GM12878 (cell line): ENCODE measurements at regions not wholly inside any gene's neighbourhood (a gene's known extent, or its start where the extent isn't known, plus 50 kb on each side); places are given as distances from the start of the nearest gene placed in this dataset.

Source experiments
- ATAC-seq: fragments of 200-7000 bp; cut with Tn5 transposase; 3 replicates; pipeline ENCODE4 v1.9.1; 2020; ENCODE audit warnings: mild to moderate bottlenecking, moderate library complexity
- BruUV-seq: library from RNA; stranded (reverse); fragments of 400-500 nt; replicated peaks from 2 replicates; lab custom pipeline; 2021; lab: Mats Ljungman, UMichigan
- CTCF ChIA-PET: fragments of 300-600 bp; sonication (Branson Sonifier 250); formaldehyde crosslinking; extraction: SDS; loops from one replicate; lab custom pipeline; 2021; ENCODE audit warnings: inconsistent platforms; lab: Yijun Ruan, JAX
- POLR2A ChIA-PET: fragments of 350-600 bp; formaldehyde crosslinking; extraction: SDS; loops from one replicate; lab custom pipeline; 2021; ENCODE audit warnings: inconsistent platforms; lab: Charles Lee
- RAD21 ChIA-PET: fragments of 300-600 bp; sonication (Branson Sonifier 250); formaldehyde crosslinking; loops from one replicate; lab custom pipeline; 2023; ENCODE audit warnings: antibody characterized with exemption; ENCODE audit not compliant: unreplicated experiment; lab: Charles Lee
- SMC1A ChIA-PET: fragments of 300-600 bp; sonication (Branson Sonifier 250); formaldehyde crosslinking; loops from one replicate; lab custom pipeline; 2023; ENCODE audit not compliant: unreplicated experiment, uncharacterized antibody; lab: Charles Lee
- DNase-seq: peaks from one replicate; pipeline ENCODE4 v3.0.0-alpha.2; 2011; ENCODE audit warnings: low read depth, low spot score
- FAIRE-seq: peaks from 3 replicates; lab custom pipeline; 2011; peaks lifted over from hg19 to GRCh38; lab: Jason Lieb, UNC
- H2AFZ ChIP-seq: 2 replicates; pipeline ENCODE4 v1.6.0; 2011; ENCODE audit warnings: low read depth, low read length, control low read depth; ENCODE audit not compliant: control insufficient read depth
- H3K27ac ChIP-seq: 2 replicates; pipeline ENCODE4 v1.5.1; 2011; ENCODE audit warnings: control low read depth; ENCODE audit not compliant: control insufficient read depth, insufficient read depth
- H3K27me3 ChIP-seq, 2 experiments: replicated peaks in 1 of 2; 2 replicates each; pipeline versions ENCODE4 v1.6.0 to v1.6.1; 2011; ENCODE audit warnings: low read length in 1 of 2; ENCODE audit not compliant: control insufficient read depth in 2 of 2, insufficient read depth in 2 of 2
- H3K36me3 ChIP-seq, 2 experiments: 2 replicates each; pipeline ENCODE4 v1.5.1; 2011; ENCODE audit warnings: low read length in 1 of 2; ENCODE audit not compliant: control insufficient read depth in 2 of 2, insufficient read depth in 2 of 2
- H3K4me1 ChIP-seq: 2 replicates; pipeline ENCODE4 v1.6.1; 2011; ENCODE audit warnings: mild to moderate bottlenecking, low read length, moderate library complexity, mixed read lengths; ENCODE audit not compliant: control insufficient read depth, insufficient read depth
- H3K4me2 ChIP-seq: 2 replicates; pipeline ENCODE4 v1.6.0; 2011; ENCODE audit warnings: control low read depth; ENCODE audit not compliant: control insufficient read depth, insufficient read depth
- H3K4me3 ChIP-seq: fragments of 200-600 bp; sonication (generic); 2 replicates; pipeline ENCODE4 v1.5.1; 2016
- H3K79me2 ChIP-seq: 2 replicates; pipeline ENCODE4 v1.6.0; 2011; ENCODE audit warnings: low read length; ENCODE audit not compliant: control insufficient read depth, insufficient read depth
- H3K9ac ChIP-seq: 2 replicates; pipeline ENCODE4 v1.8.0; 2011; ENCODE audit warnings: low read length, control low read depth, mixed read lengths; ENCODE audit not compliant: control insufficient read depth, insufficient read depth
- H3K9me3 ChIP-seq: replicated peaks from 3 replicates; pipeline ENCODE4 v1.5.1; 2011; ENCODE audit warnings: mild to moderate bottlenecking, low read length; ENCODE audit not compliant: control insufficient read depth, insufficient read depth
- H4K20me1 ChIP-seq: 2 replicates; pipeline ENCODE4 v1.6.0; 2011; ENCODE audit not compliant: control insufficient read depth, insufficient read depth
- BACH1 ChIP-seq: fragments of 450-650 bp; IDR thresholded peaks from 2 replicates; pipeline ENCODE4 v1.6.1; 2017; ENCODE audit warnings: mild to moderate bottlenecking, borderline replicate concordance
- BRCA1 ChIP-seq: IDR thresholded peaks from 2 replicates; pipeline ENCODE4 v1.6.1; 2011; ENCODE audit warnings: low read depth, low read length, improper control_type of control experiment
- CREM ChIP-seq: IDR thresholded peaks from 2 replicates; pipeline ENCODE4 v1.6.1; 2014; ENCODE audit warnings: antibody characterized with exemption, low read depth
- DPF2 ChIP-seq: fragments of 450-650 bp; IDR thresholded peaks from 2 replicates; pipeline ENCODE4 v1.6.1; 2017; ENCODE audit warnings: mild to moderate bottlenecking
- HDAC2 ChIP-seq: fragments of 200-600 bp; sonication (generic); IDR thresholded peaks from 2 replicates; pipeline ENCODE4 v1.6.1; 2017
- KAT2A ChIP-seq: conservative IDR thresholded peaks from 2 replicates; pipeline ENCODE4 v1.6.1; 2011; ENCODE audit warnings: low read depth, low read length; ENCODE audit not compliant: control insufficient read depth
- KDM1A ChIP-seq: fragments of 200-600 bp; sonication (generic); IDR thresholded peaks from 2 replicates; pipeline ENCODE4 v1.6.1; 2016; ENCODE audit warnings: borderline replicate concordance
- MTA3 ChIP-seq: IDR thresholded peaks from 2 replicates; pipeline ENCODE4 v1.6.1; 2012; ENCODE audit warnings: low read length, inconsistent platforms, borderline replicate concordance
- MYB ChIP-seq: fragments of 150-350 bp; IDR thresholded peaks from 2 replicates; pipeline ENCODE4 v1.6.1; 2014; ENCODE audit warnings: mild to moderate bottlenecking, low read depth, low read length, borderline replicate concordance
- NBN ChIP-seq: fragments of 450-650 bp; IDR thresholded peaks from 2 replicates; pipeline ENCODE4 v1.6.1; 2016
- NR2C2 ChIP-seq: IDR thresholded peaks from 2 replicates; pipeline ENCODE4 v1.6.1; 2011; ENCODE audit warnings: borderline replicate concordance, low read depth; ENCODE audit not compliant: control insufficient read depth, insufficient read length
- PML ChIP-seq: IDR thresholded peaks from 2 replicates; pipeline ENCODE4 v1.6.1; 2012; ENCODE audit warnings: low read length, inconsistent platforms
- POU2F2 ChIP-seq: IDR thresholded peaks from 3 replicates; pipeline ENCODE4 v1.6.1; 2011; ENCODE audit warnings: low read depth, mild to moderate bottlenecking, low read length, borderline replicate concordance
- SMAD1 ChIP-seq: fragments of 450-650 bp; IDR thresholded peaks from 2 replicates; pipeline ENCODE4 v1.6.1; 2018; ENCODE audit warnings: mild to moderate bottlenecking, low read depth; ENCODE audit not compliant: partially characterized antibody
- TARDBP ChIP-seq: IDR thresholded peaks from 2 replicates; pipeline ENCODE4 v1.6.1; 2016; ENCODE audit warnings: borderline replicate concordance
- WRNIP1 ChIP-seq: IDR thresholded peaks from 2 replicates; pipeline ENCODE4 v1.6.1; 2011; ENCODE audit warnings: low read depth, low read length, improper control_type of control experiment, borderline replicate concordance
- ZNF622 ChIP-seq: fragments of 450-650 bp; IDR thresholded peaks from 2 replicates; pipeline ENCODE4 v1.6.1; 2017; ENCODE audit warnings: mild to moderate bottlenecking, inconsistent platforms
- WGBS: methylation state at CpG from one replicate; pipeline ENCODE4 v1.1.6; 2016; ENCODE audit warnings: low lambda C conversion rate; ENCODE audit not compliant: insufficient replicate concordance, insufficient coverage; ENCODE audit errors: missing lambda C conversion rate; 5-methylcytosine and 5-hydroxymethylcytosine counted together
- in situ Hi-C: fragments of 300-500 bp; cut with MboI; formaldehyde crosslinking; loops from 9 replicates; pipeline ENCODE4 v1.14.3; 2018; ENCODE audit warnings: mixed read lengths
- intact Hi-C: fragments of 100-400 bp; cut with micrococcal nuclease; formaldehyde crosslinking; loops from one replicate; pipeline ENCODE4 v1.14.2; 2022; ENCODE audit not compliant: unreplicated experiment
- TF ChIP-seq, protein P1 (sequence below): IDR thresholded peaks from 2 replicates; pipeline ENCODE4 v1.6.1; 2011; ENCODE audit warnings: borderline replicate concordance, low read depth, mild to moderate bottlenecking, moderate library complexity, low read length; ENCODE audit not compliant: insufficient read depth, poor library complexity, severe bottlenecking

DNA sequence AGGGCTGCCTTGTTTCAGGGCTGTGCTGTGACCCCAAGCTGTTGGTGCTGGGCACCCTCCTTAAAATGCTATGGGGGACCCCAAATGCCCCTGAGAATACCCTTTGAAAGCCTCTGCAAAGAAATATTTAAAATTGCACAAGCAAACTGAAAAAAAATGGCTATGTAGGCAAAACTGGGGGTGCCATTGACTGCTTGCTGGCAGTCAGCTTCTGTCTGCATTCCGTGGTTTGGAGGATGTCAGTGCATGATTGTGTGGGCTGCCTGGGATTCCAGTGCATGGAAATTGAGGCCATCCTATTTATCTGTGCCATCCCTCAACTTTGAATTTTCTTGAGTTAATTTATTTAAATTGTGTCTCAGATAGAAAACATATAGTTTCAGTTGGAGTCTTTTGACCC, 113.7 kb upstream of the RTL1 start:
- DNase-seq (no peak), ATAC-seq (no peak), FAIRE-seq (no peak)
- H3K4me3 ChIP-seq, result no peak overlapping the region
- H3K36me3 ChIP-seq, result no peaks in the 10 kb centered on the region
- in situ Hi-C loops, result no loop called here
- no peak overlapping the region for H3K9ac ChIP-seq
- H3K27ac ChIP-seq, result no peak overlapping the region
- no TSS peak for BruUV-seq
- 67% methylated on average over 1 of the region's 1 CpG for WGBS
- H3K9me3 ChIP-seq, result no peaks in the 10 kb centered on the region; the same call in 2 of the 3 replicates
- TF ChIP-seq ZNF622 (no peak), MYB (no peak), PML (no peak), MTA3 (no peak)
- ChIA-PET RAD21 (no interaction called here), POLR2A (no interaction called here), CTCF (interaction anchor here (1.3 kb wide), 1 partner anchor 16 kb away, joined by 4 read pairs; no protein-coding TSS in a partner anchor), SMC1A (no interaction called here)
- no peaks in the 10 kb centered on the region for H3K79me2 ChIP-seq
- no peaks in the 10 kb centered on the region for H3K27me3 ChIP-seq
- H2AFZ ChIP-seq, result no peak overlapping the region
- no peaks in the 10 kb centered on the region for H3K4me1 ChIP-seq
- H4K20me1 ChIP-seq, result no peaks in the 10 kb centered on the region
- intact Hi-C loops, result no loop called here
- no peak overlapping the region for H3K4me2 ChIP-seq

DNA sequence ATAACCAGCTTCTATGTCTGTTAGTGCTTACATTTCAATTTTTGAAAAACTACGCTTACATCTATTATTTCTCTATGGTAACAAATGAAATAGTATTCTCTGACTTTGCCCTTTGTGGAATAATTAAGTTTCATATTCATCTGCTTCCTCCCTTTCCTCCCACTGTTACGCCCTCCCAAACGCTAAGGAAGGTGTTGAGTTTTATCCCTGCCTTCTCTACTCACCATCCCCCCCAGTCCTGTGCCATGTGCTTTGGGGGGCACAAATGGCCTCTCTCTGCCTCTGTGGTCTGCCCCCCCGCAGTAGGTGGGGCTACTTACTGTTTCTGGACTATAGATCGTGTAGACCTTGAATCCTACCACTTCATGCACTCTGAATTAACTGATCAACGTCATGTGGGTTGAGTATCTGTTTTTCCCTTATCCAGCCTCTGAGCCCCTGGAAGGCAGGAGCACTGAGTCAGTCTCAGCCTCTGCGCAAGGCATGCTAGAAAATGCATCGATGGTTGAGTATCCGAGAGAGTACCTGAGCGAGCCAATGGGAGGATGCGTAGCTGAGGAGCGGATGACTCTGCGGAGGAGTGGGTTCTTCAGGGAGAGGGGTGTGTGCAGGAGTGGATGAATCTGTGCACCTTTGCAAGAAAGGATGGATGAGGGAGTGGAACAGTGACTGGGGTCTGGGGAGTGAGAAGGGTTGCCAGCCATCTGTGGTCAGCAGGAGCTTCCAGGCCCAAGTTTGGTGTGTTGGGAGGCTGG, 114.5 kb upstream of the RTL1 start:
- ChIA-PET RAD21 (no interaction called here), POLR2A (no interaction called here), CTCF (no interaction called here), SMC1A (no interaction called here)
- WGBS, result 66% methylated on average over 13 of the region's 13 CpGs
- no TSS peak for BruUV-seq
- Histone ChIP-seq H3K27me3 (no peaks in the 10 kb centered on the region), H3K27ac (no peak overlapping the region), H3K4me3 (no peak overlapping the region), H2AFZ (no peak overlapping the region), H3K36me3 (no peaks in the 10 kb centered on the region), H3K4me1 (no peaks in the 10 kb centered on the region), H3K9me3 (no peaks in the 10 kb centered on the region; the same call in 2 of the 3 replicates), H3K79me2 (no peaks in the 10 kb centered on the region), H3K4me2 (no peak overlapping the region), H3K9ac (no peak overlapping the region), H4K20me1 (no peaks in the 10 kb centered on the region)
- TF ChIP-seq CREM, result no peak
- no peak for TF ChIP-seq DPF2
- TF ChIP-seq HDAC2, result no peak
- no peak for TF ChIP-seq NBN
- TF ChIP-seq MYB, result no peak
- no peak for TF ChIP-seq NR2C2
- TF ChIP-seq TARDBP, result no peak
- TF ChIP-seq, protein P1, sequence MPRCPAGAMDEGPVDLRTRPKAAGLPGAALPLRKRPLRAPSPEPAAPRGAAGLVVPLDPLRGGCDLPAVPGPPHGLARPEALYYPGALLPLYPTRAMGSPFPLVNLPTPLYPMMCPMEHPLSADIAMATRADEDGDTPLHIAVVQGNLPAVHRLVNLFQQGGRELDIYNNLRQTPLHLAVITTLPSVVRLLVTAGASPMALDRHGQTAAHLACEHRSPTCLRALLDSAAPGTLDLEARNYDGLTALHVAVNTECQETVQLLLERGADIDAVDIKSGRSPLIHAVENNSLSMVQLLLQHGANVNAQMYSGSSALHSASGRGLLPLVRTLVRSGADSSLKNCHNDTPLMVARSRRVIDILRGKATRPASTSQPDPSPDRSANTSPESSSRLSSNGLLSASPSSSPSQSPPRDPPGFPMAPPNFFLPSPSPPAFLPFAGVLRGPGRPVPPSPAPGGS, result no peak
- no peak for TF ChIP-seq POU2F2
- TF ChIP-seq WRNIP1, result no peak
- no peak for TF ChIP-seq BRCA1
- no peak for TF ChIP-seq KDM1A
- no peak for TF ChIP-seq KAT2A
- no peak for TF ChIP-seq BACH1
- no peak for TF ChIP-seq SMAD1
- intact Hi-C loops, result no loop called here
- DNase-seq, result no peak
- no peak for FAIRE-seq
- no peak for ATAC-seq
- in situ Hi-C loops, result no loop called here
